Right cardiac atrium (tissue), 5 donors: ENCODE measurements at regions not wholly inside any gene's neighbourhood (a gene's known extent, or its start where the extent isn't known, plus 50 kb on each side); places are given as distances from the start of the nearest gene placed in this dataset.

Source experiments
- ATAC-seq, 2 donors: fragments of 200-7000 bp; cut with Tn5 transposase; one replicate each; pipeline versions ENCODE4 v1.8.0 to v1.9.1; 2020; ENCODE audit warnings: moderate library complexity in 2 of 2, mild to moderate bottlenecking in 1 of 2
- DNase-seq, 3 donors: peaks; one replicate each; pipeline ENCODE4 v3.0.0-alpha.2; 2020
- H3K27ac ChIP-seq: one replicate; pipeline ENCODE4 v1.5.1; 2013; ENCODE audit warnings: mild to moderate bottlenecking, low read length, control low read depth, moderate library complexity
- H3K27me3 ChIP-seq: one replicate; pipeline ENCODE4 v1.6.1; 2013; ENCODE audit not compliant: control insufficient read depth, insufficient read depth
- H3K4me1 ChIP-seq: one replicate; pipeline ENCODE4 v1.6.1; 2013; ENCODE audit warnings: low read length; ENCODE audit not compliant: control insufficient read depth, insufficient read depth
- H3K4me3 ChIP-seq: one replicate; pipeline ENCODE4 v1.5.1; 2013; ENCODE audit warnings: low read length, control low read depth
- H3K9me3 ChIP-seq: one replicate; pipeline ENCODE4 v1.6.1; 2013; ENCODE audit warnings: low read length; ENCODE audit not compliant: control insufficient read depth
- WGBS: extraction: QIAGEN DNeasy Blood & Tissue Kit; methylation state at CpG from one replicate; pipeline ENCODE4 v1.1.7; 2013; 5-methylcytosine and 5-hydroxymethylcytosine counted together
- intact Hi-C, 4 donors: fragments of 100-400 bp; cut with DNase I; formaldehyde crosslinking; loops; one replicate each; pipeline versions ENCODE4 v1.11.0 to v1.14.0; 2022 to 2023
- donor health status: healthy with polysubstance abuse.
- donor health status: DM: no; HTN: yes; CAD: no.
- donor health status: DM: no; HTN: no; CAD: no.
- donor health status: DM: no; HTN: yes; CAD: no; lungs with severe emphysema.
- donor health status: DM: yes; HTN: yes; CAD: no.

DNA sequence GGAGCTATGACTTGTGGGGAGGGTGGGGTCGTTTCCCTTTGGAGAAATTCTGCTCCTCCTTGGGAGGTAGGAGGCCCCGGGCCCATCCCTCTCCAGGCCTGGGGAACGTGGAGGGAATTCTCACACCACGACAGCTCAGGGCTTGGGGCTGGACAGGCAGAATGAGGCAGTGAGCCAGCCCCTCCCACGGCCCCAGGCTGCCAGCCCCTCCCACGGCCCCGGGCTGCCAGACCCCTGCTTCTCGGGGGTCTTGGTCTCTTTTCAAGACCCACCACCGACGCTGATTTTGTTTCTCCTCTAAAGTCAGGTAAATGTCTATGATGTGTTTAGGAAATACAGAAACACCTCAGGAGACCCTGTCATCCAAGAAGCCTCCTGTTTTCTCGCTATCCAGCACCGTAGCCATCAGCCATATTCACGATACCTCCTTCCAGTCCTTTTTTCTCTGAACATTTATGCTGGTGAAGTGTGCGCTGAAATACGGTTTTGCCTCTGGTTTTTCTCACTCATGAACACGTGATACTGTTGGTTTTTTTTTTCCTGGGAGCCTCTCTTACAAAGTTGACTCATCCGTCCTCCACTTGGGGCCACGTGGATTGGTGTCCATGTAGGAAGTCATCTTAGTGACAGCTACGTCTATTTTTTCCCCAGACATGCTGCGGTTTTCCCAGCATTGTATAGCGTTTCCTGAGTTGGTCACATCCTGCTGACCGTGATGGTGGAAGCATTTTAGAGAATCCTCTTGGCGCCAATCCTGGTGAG is 1219.6 kb downstream of the BRD1 start:
- DNase-seq (no peak), ATAC-seq (no peak)
- 57% methylated on average over 23 of the region's 23 CpGs for WGBS
- H3K27me3 ChIP-seq, result no peaks in the 10 kb centered on the region
- H3K27ac ChIP-seq, result no peak overlapping the region
- no peak overlapping the region for H3K4me3 ChIP-seq
- H3K9me3 ChIP-seq, result no peaks in the 10 kb centered on the region
- H3K4me1 ChIP-seq, result no peaks in the 10 kb centered on the region
- intact Hi-C loops, result no loop called here

DNA sequence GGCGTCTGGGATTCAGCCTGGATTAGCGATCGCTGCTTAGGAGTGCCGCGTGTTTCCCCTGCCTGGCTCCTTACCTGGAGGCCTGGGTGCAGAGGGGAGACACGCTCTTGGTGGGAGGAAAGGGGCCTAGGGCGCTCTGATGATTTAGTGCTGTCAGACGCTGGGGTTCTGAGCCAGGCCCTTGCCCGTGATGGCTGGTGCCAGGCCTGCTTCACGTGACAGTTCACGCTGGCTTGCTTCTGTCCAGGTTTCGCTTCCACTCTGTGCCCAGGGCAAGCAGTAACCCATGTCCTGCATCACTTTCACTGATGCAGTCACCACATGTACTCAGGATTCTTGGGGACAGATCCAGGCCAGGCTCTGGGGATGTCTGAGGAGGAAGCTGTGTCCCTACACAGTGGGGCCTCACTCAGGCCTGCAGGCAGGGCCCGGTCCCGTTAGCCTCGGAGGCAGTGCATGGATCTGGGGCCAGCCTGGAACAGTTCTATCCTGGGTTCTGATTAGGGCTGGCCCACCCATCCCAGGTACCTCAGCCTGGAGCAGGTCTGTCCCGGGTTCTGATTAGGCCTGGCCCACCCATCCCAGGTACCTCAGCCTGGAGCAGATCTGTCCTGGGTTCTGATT is 1220.9 kb downstream of the BRD1 start:
- no peaks in the 10 kb centered on the region for H3K27me3 ChIP-seq
- ATAC-seq, result no peak
- H3K9me3 ChIP-seq, result no peaks in the 10 kb centered on the region
- H3K4me3 ChIP-seq, result no peak overlapping the region
- no peaks in the 10 kb centered on the region for H3K4me1 ChIP-seq
- intact Hi-C loops, result no loop called here
- WGBS, result 91% methylated on average over 16 of the region's 16 CpGs
- H3K27ac ChIP-seq, result no peak overlapping the region
- peak in 2 of 3 donors; percentile 18 to 20 for DNase-seq

DNA sequence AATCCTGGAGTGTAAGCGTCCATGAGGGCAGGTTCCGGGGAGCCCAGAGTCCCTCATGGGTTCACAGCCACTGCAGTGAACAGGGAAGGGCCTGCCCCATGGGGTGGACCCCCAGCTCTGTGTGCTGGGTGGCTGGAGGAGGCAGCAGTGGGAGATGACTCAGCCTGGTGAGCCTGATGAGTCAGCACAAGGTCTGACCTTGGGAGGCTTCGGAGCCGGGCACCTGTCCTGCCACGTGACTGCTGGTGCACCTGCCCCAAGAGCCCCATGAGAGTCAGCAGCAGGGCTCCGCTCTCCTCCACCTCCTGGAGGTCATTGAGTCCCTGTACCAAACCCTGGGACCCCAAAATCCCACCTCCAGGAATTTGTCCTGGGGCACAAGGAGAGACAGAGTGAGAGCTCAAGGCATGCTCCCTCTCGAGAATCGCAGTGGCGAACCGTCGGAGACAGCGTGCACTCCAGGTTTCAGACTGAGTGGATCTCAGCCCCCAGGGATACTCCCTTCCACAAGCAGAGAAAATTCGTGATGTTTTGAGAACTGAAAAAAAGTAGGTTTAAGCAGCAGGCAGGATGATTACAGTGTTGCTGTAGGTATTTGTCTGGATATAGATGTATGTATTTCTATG is 1221.7 kb downstream of the BRD1 start:
- Histone ChIP-seq H3K4me3 (no peak overlapping the region), H3K4me1 (no peaks in the 10 kb centered on the region), H3K27ac (no peak overlapping the region), H3K27me3 (no peaks in the 10 kb centered on the region), H3K9me3 (no peaks in the 10 kb centered on the region)
- WGBS, result 84% methylated on average over 13 of the region's 13 CpGs
- intact Hi-C loops, result no loop called here
- ATAC-seq (no peak), DNase-seq (peak in 2 of 3 donors; percentile 26 to 34)

DNA sequence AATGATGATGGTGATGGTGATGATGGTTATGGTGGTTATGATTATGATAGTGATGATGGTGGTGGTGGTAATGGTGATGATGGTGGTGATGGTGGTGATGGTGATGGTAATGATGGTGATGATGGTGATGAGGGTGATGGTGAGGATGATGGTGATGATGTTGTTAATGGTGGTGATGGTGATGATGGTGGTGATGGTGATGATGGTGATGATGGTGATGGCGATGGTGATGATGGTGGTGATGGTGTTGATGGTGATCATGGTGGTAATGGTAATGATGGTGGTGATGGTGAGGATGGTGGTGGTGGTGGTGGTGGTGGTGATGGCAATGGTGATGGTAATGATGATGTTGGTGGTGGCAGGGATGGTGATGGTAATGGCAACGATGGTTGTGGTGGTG is 1222.5 kb downstream of the BRD1 start:
- Histone ChIP-seq H3K27ac (no peak overlapping the region), H3K27me3 (no peaks in the 10 kb centered on the region), H3K9me3 (no peaks in the 10 kb centered on the region), H3K4me1 (no peaks in the 10 kb centered on the region), H3K4me3 (no peak overlapping the region)
- WGBS, result 94% methylated on average over 2 of the region's 2 CpGs
- ATAC-seq (no peak), DNase-seq (peak in 1 of 3 donors; percentile 2)
- intact Hi-C loops, result no loop called here

DNA sequence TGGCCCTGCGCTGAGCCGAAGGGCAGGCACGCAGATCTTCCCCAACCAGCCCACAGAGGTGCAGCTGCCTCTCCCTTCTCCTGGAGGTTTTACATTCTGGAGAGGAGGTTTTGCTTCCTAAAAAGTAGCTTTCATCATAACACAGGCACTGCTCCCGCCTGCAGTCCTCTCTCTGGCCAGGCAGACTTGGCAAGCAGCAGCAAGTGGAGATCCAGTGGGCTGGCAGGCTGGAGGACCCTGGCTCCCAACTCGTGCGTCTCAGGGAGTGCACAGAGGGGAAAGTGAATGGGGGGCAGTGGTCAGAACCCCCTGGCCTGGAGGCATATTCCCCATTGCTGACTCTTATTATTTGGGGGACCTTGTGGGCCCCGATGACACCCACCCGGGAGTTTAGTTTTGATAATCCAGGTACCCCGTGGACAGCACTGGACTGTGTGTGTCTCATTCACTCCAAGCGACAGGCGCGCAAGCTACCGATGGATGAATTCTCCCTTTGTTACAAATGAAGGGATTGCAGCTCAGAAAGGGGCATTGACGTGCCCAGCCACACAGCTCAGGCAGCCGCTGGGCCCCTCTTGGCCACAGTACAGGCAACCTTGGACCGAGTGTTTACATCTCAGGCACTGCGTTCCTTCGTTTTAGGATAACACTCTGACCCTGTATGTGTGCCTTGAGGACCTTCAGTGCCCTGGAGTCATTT is 1223.9 kb downstream of the BRD1 start:
- DNase-seq, result peak in 1 of 3 donors; percentile 33
- intact Hi-C loops, result no loop called here
- Histone ChIP-seq H3K4me1 (no peaks in the 10 kb centered on the region), H3K27ac (no peak overlapping the region), H3K27me3 (no peaks in the 10 kb centered on the region), H3K4me3 (no peak overlapping the region), H3K9me3 (no peaks in the 10 kb centered on the region)
- no peak for ATAC-seq
- 77% methylated on average over 18 of the region's 18 CpGs for WGBS

DNA sequence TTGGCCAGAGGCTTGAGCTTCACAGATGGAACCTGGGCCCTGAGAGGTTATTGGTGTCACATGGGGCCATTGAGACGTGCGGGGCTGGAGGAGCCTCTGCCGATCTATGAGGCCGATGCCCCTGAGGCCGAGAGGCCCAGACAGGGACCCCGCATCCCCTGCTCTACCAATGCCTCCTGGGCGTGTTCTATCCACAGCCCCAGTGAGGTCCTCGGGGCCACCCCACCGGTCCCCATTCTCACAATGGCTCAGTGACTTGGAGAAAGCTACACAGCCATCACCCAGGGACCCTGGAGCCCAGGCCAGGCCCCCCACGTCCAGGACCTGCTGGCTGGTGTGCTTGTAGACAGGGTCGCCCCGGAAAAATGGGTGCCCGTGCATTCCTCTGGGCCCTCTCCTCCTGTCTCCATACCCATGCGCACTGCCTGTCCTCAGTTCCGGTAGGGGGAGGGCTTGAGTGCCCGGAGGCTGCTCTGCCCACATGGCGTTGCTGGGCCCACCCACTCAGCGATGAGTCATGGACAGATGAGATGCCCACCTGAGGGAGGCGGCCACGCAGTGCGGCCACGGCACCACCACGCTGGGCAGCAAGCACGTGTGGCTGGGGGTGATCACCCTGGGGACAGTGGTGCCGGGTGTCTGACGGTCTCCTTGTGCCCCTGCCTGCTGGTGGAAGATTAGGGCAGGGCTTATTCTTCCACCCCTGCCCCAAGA is 1224.7 kb downstream of the BRD1 start:
- Histone ChIP-seq H3K27me3 (no peaks in the 10 kb centered on the region), H3K4me3 (no peak overlapping the region), H3K4me1 (no peaks in the 10 kb centered on the region), H3K9me3 (no peaks in the 10 kb centered on the region), H3K27ac (no peak overlapping the region)
- peak in 2 of 3 donors; percentile 36 to 52 for DNase-seq
- intact Hi-C loops, result no loop called here
- ATAC-seq, result no peak
- 88% methylated on average over 26 of the region's 26 CpGs for WGBS

DNA sequence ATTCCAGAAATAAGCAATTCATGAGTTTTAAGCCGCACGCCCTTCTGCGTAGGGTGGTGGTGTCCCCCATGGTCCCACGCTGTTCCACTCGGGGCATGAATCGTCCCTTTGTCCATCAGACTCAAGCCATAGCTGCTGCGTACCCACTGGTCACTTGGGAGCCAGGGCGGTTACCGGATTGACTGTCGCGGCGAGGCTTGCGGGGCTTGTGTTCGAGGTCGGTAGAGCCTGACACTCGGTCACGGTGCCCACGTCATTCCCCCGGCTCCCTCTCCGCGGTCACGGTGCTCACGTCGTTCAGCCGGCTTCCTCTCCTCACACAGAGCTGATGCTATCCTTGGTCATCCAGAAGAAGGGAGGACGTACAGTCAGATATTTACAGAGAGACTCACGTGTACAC is 1227.0 kb downstream of the BRD1 start:
- ATAC-seq (no peak), DNase-seq (peak in 2 of 3 donors; percentile 25 to 26)
- Histone ChIP-seq H3K4me1 (no peaks in the 10 kb centered on the region), H3K4me3 (no peak overlapping the region), H3K27ac (no peak overlapping the region), H3K27me3 (no peaks in the 10 kb centered on the region), H3K9me3 (no peaks in the 10 kb centered on the region)
- WGBS, result 91% methylated on average over 27 of the region's 27 CpGs
- intact Hi-C loops, result no loop called here

DNA sequence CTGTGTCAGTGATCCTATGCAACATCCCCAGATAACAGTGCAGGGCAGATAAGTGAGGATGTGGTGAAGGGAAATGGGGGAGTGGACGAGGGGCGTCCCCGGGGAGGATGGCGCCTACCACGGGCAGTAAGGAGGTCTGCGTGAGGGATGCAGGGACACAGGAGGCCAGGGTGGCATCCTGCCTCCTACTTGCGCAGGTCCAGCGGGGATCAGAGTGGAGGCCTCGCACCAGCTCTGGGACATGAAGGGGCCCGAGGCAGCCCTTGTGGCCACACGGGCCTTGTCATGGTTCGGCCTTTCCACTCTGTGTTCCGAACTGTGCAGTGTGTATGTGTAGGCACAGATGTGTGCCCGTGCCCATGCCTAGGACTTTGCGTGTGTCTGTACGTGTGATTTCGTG is 1227.5 kb downstream of the BRD1 start:
- Histone ChIP-seq H3K9me3 (no peaks in the 10 kb centered on the region), H3K27ac (no peak overlapping the region), H3K27me3 (no peaks in the 10 kb centered on the region), H3K4me1 (no peaks in the 10 kb centered on the region), H3K4me3 (no peak overlapping the region)
- intact Hi-C loops, result no loop called here
- DNase-seq, result peak in 1 of 3 donors; percentile 24
- ATAC-seq, result no peak
- 82% methylated on average over 17 of the region's 17 CpGs for WGBS

DNA sequence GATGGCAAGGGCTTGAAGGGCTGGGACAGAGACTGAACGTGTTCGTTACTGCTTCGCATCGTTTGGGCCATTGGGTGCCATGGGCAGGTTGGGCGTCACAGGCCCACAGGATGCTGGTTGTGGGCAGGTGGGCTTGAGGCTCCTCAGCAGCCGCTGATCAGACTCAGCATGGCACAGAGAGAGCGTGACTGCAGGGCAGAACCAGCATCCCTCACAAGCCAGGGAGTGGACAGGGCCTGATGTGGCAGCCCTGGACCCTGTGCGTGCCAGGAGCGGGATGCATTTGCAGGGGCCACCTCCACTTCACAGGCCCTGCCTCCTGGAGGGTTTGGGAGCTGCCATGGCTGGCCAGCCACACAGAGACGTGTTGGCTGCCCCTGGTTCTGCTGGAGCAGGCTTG is 1228.3 kb downstream of the BRD1 start:
- 89% methylated on average over 10 of the region's 10 CpGs for WGBS
- Histone ChIP-seq H3K4me3 (no peak overlapping the region), H3K4me1 (no peaks in the 10 kb centered on the region), H3K27ac (no peak overlapping the region), H3K27me3 (no peaks in the 10 kb centered on the region), H3K9me3 (no peaks in the 10 kb centered on the region)
- intact Hi-C loops, result no loop called here
- peak in 1 of 3 donors; percentile 11 for DNase-seq
- no peak for ATAC-seq

DNA sequence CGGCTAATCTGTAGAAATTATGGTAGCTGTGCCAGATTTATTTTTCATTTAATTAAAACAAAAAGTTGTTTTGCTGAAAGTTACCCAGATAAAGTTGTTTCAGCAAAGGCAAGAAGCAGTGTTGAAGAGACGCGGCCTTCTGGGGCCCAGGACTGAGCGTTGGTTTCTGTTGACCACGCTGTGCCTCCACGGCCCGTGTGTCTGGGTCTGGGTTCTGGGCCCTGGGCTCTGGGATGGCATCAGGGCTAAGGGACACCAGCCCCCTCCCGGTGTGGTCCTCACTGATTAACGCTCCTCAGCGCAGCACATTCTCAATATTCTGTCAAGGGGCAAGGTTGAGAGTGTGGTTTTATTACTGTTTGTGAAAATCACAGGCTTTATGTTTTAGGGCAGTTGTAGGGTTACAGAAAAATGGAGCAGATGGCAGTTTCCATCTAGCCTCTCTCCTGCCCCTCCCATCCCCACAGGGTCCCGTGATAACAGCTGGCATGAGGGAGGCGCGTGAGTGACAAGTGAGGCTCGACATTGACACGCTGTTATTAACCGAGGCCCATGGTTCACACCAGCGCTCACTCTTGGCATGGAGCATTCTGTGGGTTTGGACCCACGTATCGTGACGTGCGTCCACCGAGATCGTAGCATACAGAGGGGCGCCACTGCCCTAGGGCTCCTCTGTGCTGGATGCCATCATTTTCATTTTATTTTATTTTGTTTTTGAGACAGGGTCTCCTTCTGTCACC is 1231.4 kb downstream of the BRD1 start:
- peak in 1 of 3 donors; percentile 22 for DNase-seq

More for the DNA sequence above, 1231.4 kb downstream of the BRD1 start:
- H3K27ac ChIP-seq, result no peak overlapping the region
- H3K9me3 ChIP-seq, result no peaks in the 10 kb centered on the region
- no peak overlapping the region for H3K4me3 ChIP-seq
- intact Hi-C loops, result no loop called here
- ATAC-seq, result no peak
- no peaks in the 10 kb centered on the region for H3K4me1 ChIP-seq
- no peaks in the 10 kb centered on the region for H3K27me3 ChIP-seq
- 83% methylated on average over 24 of the region's 24 CpGs for WGBS
